Lower leg skin (tissue), 3 donors: ENCODE measurements at regions not wholly inside any gene's neighbourhood (a gene's known extent, or its start where the extent isn't known, plus 50 kb on each side); places are given as distances from the start of the nearest gene placed in this dataset.

Experiments used
- POLR2A ChIP-seq, 2 donors: fragments of 450-650 bp; IDR thresholded peaks; one replicate each; pipeline ENCODE4 v1.6.1; 2016 to 2017; ENCODE audit warnings: antibody characterized with exemption in 2 of 2, mild to moderate bottlenecking in 1 of 2, moderate library complexity in 1 of 2
- TF ChIP-seq, protein P1 (sequence below), 3 donors: fragments of 450-650 bp; IDR thresholded peaks; one replicate each; pipeline ENCODE4 v1.5.1; 2016; ENCODE audit warnings: antibody characterized with exemption in 3 of 3, mild to moderate bottlenecking in 3 of 3, moderate library complexity in 2 of 3

DNA sequence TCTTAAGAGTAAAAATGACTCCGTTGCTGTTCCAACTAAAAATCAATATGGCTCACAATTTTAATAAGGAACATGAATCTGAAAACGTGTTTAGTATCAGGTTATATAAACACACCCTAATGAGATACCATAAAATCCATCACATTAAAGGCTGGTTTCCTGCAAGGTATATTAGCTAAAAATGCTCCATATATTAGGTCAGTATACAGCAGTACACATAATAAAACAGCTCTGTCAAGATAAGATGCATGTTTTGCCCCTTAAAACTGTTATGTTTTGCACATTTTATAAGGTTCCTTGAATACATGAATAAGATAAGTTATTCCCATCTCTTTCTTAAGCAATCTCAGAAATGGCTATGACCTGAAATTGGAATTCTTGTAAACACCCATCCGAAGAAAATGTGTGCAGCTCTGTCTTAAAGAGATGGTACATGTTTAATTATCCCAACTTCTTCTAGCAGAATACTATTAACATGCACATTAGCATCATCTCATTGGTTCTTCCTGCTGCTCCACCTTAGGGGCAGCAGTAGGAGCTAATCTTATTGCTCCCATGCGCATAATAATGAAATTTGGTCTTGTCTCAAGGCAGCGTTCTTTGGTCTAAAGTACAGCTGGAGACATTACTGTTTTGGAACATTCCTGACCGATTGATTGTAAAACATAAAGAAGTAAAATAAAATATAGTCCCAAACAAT, 836.1 kb upstream of the FANCL start:
- TF ChIP-seq, protein P1, sequence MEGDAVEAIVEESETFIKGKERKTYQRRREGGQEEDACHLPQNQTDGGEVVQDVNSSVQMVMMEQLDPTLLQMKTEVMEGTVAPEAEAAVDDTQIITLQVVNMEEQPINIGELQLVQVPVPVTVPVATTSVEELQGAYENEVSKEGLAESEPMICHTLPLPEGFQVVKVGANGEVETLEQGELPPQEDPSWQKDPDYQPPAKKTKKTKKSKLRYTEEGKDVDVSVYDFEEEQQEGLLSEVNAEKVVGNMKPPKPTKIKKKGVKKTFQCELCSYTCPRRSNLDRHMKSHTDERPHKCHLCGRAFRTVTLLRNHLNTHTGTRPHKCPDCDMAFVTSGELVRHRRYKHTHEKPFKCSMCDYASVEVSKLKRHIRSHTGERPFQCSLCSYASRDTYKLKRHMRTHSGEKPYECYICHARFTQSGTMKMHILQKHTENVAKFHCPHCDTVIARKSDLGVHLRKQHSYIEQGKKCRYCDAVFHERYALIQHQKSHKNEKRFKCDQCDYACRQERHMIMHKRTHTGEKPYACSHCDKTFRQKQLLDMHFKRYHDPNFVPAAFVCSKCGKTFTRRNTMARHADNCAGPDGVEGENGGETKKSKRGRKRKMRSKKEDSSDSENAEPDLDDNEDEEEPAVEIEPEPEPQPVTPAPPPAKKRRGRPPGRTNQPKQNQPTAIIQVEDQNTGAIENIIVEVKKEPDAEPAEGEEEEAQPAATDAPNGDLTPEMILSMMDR (IDR thresholded peaks at IDR 0.05) = no peak
- no peak for TF ChIP-seq POLR2A (IDR thresholded peaks at IDR 0.05)
